EH (cell line): ENCODE measurements at regions not wholly inside any gene's neighbourhood (a gene's known extent, or its start where the extent isn't known, plus 50 kb on each side); places are given as distances from the start of the nearest gene placed in this dataset.
"Not testable (repeated sequence)": the region's sequence is repeated elsewhere in the genome, so short reads cannot be mapped to it uniquely, and the experiment has no call there.

ENCODE experiments used
- DNase-seq: peaks from one replicate; pipeline ENCODE4 v3.0.0-alpha.2; 2015; ENCODE audit warnings: low read depth

- DNase-seq: no peak
Observed at GRCh38 chr21:25234857-25235801, 372.2 kb downstream of the MRPL39 start.

GRCh38 chr21:25220954-25221353 lies 386.3 kb downstream of the MRPL39 start:
- no peak for DNase-seq

GRCh38 chr21:25220169-25220568 lies 387.1 kb downstream of the MRPL39 start:
- DNase-seq: no peak

- no peak for DNase-seq
Observed at GRCh38 chr21:25215698-25216384, 391.4 kb downstream of the MRPL39 start.

DNA sequence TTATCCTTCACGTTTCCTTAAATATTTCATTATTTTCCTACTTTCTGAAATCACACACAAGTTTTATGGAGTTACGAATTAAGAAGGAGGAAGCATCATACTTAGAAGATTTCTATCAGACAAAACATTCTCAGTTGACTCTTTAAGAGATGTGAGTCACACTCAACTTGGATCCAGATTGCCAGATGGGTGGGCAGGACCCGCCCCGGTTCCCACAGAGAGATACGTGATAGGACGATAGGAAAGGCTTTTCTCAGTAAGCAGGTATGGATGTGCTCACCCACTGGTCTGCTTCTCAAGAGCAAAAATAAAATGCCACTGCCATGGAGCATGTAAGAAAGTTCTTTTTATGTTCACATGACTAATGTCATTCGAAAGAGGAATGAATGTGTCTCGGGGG lies 392.6 kb downstream of the MRPL39 start:
- DNase-seq: no peak

- no peak for DNase-seq
Observed at GRCh38 chr21:25199944-25200343, 407.3 kb downstream of the MRPL39 start.

DNA sequence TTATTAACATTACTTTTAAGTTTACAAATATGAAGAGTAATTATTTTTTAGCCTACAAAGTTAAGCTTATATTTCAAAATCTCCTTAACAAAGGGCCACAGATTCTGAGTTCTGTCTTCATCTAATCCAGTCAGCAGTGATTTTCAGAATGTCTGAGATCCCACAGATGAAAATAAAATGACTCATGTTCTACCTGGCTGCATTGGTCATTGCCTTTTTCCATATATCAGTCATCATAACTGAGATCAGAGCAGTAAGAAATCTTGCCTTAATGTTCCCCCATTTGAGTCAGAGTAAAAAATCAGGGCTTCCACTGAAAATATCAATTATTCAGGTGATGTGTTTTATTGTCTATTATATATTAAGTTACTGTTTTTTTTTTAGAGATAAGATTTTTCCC lies 416.1 kb downstream of the MRPL39 start:
- DNase-seq: no peak

DNA sequence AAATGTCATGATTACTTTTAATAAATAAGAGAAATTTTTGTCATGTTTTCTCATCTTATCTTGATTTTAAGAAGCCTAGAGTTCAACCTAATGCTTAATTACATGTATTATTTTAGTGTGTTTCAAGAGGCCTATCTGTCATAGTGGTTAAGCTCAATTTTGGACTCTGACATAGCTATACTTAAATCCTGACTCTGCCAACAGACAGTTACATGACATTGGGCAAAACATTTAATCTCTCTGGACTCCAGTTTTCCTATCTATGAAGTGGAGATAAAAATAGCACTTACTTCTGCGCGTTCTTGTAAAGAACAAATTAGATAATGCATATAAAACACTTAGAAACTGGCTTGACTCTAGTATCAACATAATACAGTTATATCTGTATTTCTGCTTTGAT lies 417.8 kb downstream of the MRPL39 start:
- no peak for DNase-seq

- no peak for DNase-seq
Observed at GRCh38 chr21:25188677-25189079, 418.6 kb downstream of the MRPL39 start.

- DNase-seq: no peak
Observed at GRCh38 chr21:25186273-25186672, 421.0 kb downstream of the MRPL39 start.

DNA sequence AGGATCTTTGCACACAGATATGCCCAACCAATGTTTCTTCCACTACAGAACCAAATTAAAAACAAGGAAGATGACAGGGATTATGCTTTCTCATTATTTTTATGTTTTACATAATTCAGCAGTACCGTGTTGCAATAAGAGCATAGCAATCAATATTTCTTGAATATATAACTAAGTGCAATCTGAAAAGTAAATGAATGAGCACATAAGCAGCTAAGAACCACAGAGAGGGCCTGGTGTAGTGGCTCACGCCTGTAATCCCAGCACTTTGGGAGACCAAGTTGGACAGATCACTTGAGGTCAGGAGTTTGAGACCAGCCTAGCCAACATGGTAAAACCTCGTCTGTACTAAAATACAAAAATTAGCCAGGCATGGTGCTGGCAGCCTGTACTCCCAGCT lies 423.7 kb downstream of the MRPL39 start:
- no peak for DNase-seq

GRCh38 chr21:25181690-25182089 lies 425.6 kb downstream of the MRPL39 start:
- not testable (repeated sequence) for DNase-seq

DNA sequence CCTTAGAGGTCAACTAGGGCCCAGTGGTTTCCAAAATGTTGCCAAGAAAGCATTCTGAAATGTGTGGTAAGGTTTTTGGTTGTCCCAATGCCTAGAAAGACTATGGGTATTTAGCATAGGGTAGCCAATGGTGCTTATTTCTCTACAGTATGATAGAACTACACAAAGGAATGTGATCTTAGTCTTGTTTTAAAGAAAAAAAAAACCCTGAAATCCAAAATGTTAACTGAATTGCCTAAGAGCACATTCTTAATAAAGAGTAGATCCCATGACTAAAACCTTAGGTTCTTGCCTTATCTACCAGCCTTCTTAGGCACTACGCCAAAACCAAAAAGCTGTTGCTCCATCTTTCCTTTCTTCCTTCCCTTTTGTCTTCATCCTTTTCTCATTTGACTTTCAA lies 428.2 kb downstream of the MRPL39 start:
- DNase-seq: peak; percentile 4

- no peak for DNase-seq
Observed at GRCh38 chr21:25176637-25177412, 430.5 kb downstream of the MRPL39 start.

GRCh38 chr21:25175938-25176337 lies 431.3 kb downstream of the MRPL39 start:
- no peak for DNase-seq

DNA sequence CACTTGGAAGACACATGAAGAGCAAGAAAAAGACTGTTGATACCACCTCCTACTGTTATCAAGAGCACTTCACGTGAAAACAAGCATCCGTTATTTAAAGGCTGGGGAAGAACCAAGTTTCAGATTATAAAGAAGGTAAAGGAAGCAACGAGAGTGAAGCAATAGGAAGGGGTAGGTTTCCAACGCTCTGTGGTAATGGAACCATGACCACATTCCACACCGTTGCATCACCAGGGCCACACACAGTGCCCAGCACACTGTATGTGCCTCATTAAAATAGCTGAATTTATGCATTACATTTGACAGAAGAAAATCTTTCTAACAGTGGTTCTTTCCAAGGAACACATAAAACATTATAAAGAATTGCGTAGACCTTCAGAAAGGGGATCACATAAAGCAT lies 435.8 kb downstream of the MRPL39 start:
- peak; percentile 35 for DNase-seq

DNA sequence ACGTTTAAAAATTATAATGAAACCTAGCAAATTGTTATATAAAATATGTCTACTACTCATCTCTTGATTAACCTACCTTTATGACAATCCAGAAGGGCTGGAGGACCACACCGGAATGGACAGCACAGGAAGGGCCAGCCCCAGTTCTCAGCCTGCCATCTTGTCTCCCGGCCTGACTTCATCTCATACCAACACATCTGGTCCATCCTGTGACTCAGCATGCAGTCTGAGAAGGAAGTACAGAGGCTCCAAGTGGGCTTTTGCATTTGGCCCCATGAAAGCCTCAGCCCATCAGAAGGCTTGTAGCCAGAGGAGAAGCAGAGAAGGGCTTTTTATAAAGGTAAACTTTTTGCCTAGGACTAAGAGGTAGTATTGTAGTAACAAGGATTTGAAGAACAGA lies 436.6 kb downstream of the MRPL39 start:
- no peak for DNase-seq

DNA sequence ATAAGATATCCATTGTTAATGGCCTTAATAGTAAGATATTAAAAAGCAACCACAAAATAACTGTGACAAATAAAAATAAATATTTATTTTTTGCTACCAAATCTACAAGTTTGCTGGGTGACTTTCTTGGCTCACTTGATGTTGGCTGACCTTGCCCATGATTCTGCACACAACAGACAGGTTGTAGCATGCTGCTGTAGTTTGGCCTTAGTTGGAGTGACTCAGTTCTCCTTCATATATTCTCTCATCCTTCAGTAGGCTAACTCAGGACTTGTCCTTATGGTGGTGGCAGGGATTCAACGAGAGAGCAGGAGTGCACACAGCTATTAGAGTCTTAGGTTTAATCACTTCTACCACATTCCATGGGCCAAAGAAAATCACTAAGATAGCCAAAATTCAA lies 437.9 kb downstream of the MRPL39 start:
- no peak for DNase-seq

- not testable (repeated sequence) for DNase-seq
Observed at GRCh38 chr21:25166904-25167303, 440.4 kb downstream of the MRPL39 start.

GRCh38 chr21:25161571-25161970 lies 445.7 kb downstream of the MRPL39 start:
- no peak for DNase-seq

DNA sequence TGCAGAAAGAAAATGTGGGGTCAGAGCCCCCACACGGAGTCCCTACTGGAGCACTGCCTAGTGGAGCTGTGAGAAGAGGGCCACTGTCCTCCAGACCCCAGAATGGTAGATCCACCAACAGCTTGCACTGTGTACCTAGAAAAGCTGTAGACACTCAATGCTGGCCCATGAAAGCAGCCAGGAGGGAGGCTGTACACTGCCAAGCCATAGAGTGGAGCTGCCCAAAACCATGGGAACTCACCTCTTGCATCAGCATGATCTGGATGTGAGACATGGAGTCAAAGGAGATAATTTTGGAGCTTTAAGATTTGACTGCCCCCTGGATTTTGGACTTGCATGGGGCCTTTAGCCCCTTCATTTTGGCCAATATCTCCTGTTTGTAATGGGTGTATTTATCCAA lies 452.3 kb downstream of the MRPL39 start:
- not testable (repeated sequence) for DNase-seq

- DNase-seq: no peak
Observed at GRCh38 chr21:25149022-25149421, 458.3 kb downstream of the MRPL39 start.

DNA sequence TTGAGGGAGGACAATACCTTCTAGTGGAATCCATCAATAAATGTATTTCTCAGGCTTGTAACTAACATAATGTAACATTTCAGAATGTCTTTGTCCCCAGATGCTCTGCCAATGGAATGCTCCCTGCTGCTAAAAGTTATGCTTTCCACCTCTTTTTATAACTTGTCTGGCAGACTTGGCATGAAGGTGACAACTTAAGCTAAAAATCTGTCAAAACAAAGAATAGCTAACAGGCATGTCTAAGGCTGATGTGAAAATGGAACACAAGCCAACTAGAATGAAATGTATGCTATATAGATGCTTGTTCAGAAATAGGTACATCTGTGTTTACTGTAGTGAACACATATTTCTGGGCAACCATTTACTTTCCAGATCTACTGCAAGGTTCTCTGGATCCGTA lies 467.9 kb downstream of the MRPL39 start:
- no peak for DNase-seq
